ENCODE measurements at regions not wholly inside any gene's neighbourhood (a gene's known extent, or its start where the extent isn't known, plus 50 kb on each side); places are given as distances from the start of the nearest gene placed in this dataset.

- Histone ChIP-seq H3K9me3 (no peaks in the 10 kb centered on the region), H3K4me1 (ENCODE audit: low read depth) (no peaks in the 10 kb centered on the region), H3K4me3 (no peak overlapping the region), H3K36me3 (ENCODE audit: low read depth) (no peaks in the 10 kb centered on the region)
- TF ChIP-seq, protein P1, sequence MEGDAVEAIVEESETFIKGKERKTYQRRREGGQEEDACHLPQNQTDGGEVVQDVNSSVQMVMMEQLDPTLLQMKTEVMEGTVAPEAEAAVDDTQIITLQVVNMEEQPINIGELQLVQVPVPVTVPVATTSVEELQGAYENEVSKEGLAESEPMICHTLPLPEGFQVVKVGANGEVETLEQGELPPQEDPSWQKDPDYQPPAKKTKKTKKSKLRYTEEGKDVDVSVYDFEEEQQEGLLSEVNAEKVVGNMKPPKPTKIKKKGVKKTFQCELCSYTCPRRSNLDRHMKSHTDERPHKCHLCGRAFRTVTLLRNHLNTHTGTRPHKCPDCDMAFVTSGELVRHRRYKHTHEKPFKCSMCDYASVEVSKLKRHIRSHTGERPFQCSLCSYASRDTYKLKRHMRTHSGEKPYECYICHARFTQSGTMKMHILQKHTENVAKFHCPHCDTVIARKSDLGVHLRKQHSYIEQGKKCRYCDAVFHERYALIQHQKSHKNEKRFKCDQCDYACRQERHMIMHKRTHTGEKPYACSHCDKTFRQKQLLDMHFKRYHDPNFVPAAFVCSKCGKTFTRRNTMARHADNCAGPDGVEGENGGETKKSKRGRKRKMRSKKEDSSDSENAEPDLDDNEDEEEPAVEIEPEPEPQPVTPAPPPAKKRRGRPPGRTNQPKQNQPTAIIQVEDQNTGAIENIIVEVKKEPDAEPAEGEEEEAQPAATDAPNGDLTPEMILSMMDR (IDR thresholded peaks at IDR 0.05): no peak
- intact Hi-C loops (cut with DNase I, micrococcal nuclease): no loop called here
- DNase-seq (no peak), ATAC-seq (no peak)
Measured at GRCh38 chr2:59884166-59884565, 669.3 kb downstream of the BCL11A start.

DNA sequence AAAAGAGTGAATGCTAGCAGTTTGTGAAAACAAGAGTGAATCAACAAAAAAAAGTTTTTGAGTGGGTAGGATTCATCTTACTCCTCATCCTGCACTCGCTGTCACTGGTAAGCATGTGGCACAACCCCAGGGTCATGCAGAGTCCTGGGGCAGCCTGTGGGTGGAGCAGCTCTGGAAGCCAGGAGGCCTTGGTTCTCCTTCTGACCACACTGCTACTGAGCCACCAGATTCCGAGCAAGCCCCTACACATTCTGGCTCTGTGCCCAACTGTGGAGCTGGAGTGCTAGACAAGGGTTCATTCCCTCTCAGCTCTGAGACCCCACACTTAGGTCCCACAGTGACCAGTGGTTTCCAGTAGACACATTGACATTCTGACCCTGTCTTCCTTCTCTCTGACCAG is 670.6 kb downstream of the BCL11A start:
- H3K4me1 ChIP-seq (ENCODE audit: low read depth): no peaks in the 10 kb centered on the region
- no peaks in the 10 kb centered on the region for H3K36me3 ChIP-seq (ENCODE audit: low read depth)
- no peak for ATAC-seq
- no peaks in the 10 kb centered on the region for H3K9me3 ChIP-seq
- DNase-seq: no peak
- TF ChIP-seq, protein P1 (IDR thresholded peaks at IDR 0.05): no peak
- intact Hi-C loops (cut with DNase I, micrococcal nuclease): no loop called here
- H3K4me3 ChIP-seq: no peak overlapping the region

- no peaks in the 10 kb centered on the region for H3K9me3 ChIP-seq
- TF ChIP-seq, protein P1 (IDR thresholded peaks at IDR 0.05): no peak
- DNase-seq (no peak), ATAC-seq (no peak)
- H3K4me1 ChIP-seq (ENCODE audit: low read depth): no peaks in the 10 kb centered on the region
- intact Hi-C loops (cut with DNase I, micrococcal nuclease): no loop called here
- H3K36me3 ChIP-seq (ENCODE audit: low read depth): no peaks in the 10 kb centered on the region
- no peak overlapping the region for H3K4me3 ChIP-seq
Measured at GRCh38 chr2:59882279-59882678, 671.2 kb downstream of the BCL11A start.

DNA sequence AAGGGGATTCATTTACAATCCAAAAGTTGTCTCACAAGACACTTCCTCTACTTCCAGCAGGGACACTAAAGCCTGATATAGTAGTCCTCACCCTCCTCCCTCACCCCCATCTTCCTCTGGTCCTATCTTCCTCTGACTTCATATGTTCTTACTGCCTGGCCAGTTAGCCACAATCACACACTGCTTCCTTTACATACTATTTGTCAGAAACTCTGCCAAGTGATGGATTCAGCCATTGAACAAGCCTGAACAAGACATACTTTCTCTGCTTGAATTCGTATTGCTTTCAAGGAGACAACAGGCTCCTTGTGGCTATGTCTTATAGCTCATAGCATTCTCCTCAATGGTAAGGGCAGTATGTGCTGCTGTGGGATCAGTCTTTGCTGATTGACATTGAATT is 672.2 kb downstream of the BCL11A start:
- ATAC-seq: no peak
- no peak for DNase-seq
- H3K36me3 ChIP-seq (ENCODE audit: low read depth): no peaks in the 10 kb centered on the region
- H3K4me1 ChIP-seq (ENCODE audit: low read depth): no peaks in the 10 kb centered on the region
- no peak overlapping the region for H3K4me3 ChIP-seq
- H3K9me3 ChIP-seq: no peaks in the 10 kb centered on the region
- intact Hi-C loops (cut with DNase I, micrococcal nuclease): no loop called here
- TF ChIP-seq, protein P1 (IDR thresholded peaks at IDR 0.05): no peak

GRCh38 chr2:59879700-59880131 is 673.7 kb downstream of the BCL11A start:
- H3K36me3 ChIP-seq (ENCODE audit: low read depth): no peaks in the 10 kb centered on the region
- no peak overlapping the region for H3K4me3 ChIP-seq
- DNase-seq (no peak), ATAC-seq (no peak)
- TF ChIP-seq, protein P1 (IDR thresholded peaks at IDR 0.05): no peak
- intact Hi-C loops (cut with DNase I, micrococcal nuclease): no loop called here
- H3K4me1 ChIP-seq (ENCODE audit: low read depth): no peaks in the 10 kb centered on the region
- H3K9me3 ChIP-seq: no peaks in the 10 kb centered on the region

DNA sequence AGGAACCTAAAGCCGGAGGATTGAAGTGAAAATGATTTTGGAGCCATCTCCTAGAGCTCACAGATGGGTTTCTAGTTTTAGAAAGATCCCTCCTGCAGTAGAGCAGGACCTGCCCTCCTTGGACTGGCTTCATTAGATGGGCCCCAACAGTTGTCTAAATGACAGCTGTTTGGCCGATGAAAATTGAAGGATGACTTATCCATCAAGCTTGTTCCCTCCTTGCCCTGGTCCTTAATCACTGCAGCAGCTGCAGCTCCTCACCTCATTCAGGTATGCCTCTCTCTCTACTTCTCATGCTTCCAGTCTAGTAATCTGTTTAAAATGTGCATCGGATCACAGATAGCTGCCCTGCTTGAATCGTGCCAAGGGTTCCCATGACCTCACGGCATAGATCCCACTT is 677.6 kb downstream of the BCL11A start:
- intact Hi-C loops (cut with DNase I, micrococcal nuclease): no loop called here

More for the DNA sequence above, 677.6 kb downstream of the BCL11A start:
- H3K9me3 ChIP-seq: no peaks in the 10 kb centered on the region
- H3K36me3 ChIP-seq (ENCODE audit: low read depth): no peaks in the 10 kb centered on the region
- no peaks in the 10 kb centered on the region for H3K4me1 ChIP-seq (ENCODE audit: low read depth)
- TF ChIP-seq, protein P1 (IDR thresholded peaks at IDR 0.05): no peak
- DNase-seq (no peak), ATAC-seq (no peak)
- no peak overlapping the region for H3K4me3 ChIP-seq
